HG03139 (cell line): ENCODE measurements at regions not wholly inside any gene's neighbourhood (a gene's known extent, or its start where the extent isn't known, plus 50 kb on each side); places are given as distances from the start of the nearest gene placed in this dataset.
A peak's percentile ranks its signal among the peaks of the same experiment; 100 is the strongest.

Source experiments
- ATAC-seq: cut with Tn5 transposase; IDR thresholded peaks from one replicate; pipeline ENCODE4 v1.9.1; 2021; ENCODE audit not compliant: unreplicated experiment

DNA sequence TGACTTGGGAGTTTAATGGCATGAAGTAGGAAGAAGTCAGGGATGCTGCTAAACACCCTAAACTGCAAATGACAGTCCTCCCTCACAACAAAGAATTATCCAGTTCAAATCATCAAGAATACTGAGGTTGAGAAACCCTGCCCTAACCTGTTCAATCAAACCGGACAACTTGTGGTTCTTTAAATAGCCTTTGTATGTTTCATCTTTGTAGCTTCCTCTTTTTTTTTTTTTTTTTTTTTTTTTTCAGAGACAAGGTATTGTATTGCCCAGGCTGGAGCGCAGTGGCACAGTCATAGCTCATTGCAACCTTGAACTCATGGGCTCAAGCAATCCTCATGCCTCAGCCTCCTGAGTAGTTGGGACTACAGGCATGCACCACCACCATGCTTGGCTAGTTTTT lies 52.5 kb upstream of the TTC29 start:
- no peak for ATAC-seq

DNA sequence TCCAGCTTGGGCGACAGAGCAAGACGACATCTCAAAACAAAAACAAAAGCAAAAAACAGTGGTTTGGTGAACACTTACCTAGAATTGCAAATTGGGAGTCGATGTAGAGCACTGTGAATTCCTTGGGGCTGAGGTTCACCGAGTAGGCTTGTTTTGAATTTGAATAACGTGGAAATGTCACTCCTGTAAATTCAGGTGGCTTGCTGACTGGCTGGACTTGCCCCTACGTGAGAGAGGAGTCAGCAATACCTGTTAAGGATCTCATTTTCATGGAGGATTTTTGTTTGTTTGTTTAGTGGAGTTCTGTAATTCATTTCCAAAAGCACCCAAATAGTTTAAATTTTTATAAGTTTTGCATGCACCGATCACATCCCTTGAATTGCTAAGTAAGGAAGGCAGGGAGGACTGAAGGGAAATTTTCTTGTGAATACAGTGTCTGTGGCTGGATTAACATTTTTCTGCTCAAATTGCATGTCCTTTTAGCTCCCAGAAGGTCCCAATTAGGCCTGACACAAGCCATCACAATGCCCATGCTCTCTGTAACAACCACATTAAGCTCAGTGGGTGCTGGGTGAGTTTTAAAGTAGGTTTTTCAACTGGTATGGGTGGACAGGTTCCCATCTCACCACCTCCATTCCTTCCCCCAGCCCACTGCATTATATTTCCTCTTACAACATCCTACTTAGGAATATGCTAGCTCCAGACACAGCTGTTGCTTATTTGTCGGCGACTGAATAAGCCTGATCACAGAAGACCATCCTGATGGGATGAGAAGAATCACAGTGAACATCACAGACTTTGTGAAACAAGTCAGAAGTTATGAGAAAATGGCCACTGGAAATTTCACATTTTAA lies 58.5 kb upstream of the TTC29 start:
- no peak for ATAC-seq

DNA sequence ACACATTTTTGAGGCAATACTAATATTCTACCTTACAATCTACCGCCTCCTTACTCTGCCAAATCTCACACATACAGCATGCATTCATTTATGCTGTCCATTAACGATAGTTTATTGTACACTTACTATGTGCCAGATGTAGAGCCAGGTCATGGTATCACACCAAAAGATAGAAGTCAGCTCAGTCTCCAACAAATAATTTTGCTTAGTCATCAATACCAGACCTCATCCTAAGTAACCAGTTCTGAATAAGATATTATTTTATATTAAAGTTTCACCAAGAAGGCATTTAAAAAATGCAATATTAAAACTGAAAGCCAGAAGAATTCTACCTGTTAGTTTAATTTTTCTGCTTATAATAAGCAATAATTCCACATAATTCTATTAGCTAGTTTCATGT lies 60.6 kb upstream of the TTC29 start:
- ATAC-seq = no peak

DNA sequence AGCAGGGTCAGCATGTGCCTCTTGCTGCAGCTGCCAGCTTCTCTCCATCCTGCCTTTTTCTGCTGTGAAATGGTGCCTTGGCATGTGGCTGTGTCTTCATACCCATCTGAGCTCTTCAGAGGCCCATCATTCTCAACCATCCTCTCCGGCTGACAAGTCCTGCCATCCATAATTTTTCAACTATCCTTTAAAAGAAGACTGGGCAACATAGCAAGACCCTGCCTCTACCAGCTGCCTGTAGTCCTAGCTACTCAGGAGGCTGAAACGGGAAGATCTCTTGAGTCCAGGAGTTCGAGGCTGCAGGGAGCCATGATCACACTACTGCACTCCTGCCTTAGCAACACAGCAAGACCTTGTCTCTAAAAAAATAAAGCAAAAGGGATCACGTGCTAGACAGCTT lies 64.2 kb upstream of the TTC29 start:
- ATAC-seq = no peak

DNA sequence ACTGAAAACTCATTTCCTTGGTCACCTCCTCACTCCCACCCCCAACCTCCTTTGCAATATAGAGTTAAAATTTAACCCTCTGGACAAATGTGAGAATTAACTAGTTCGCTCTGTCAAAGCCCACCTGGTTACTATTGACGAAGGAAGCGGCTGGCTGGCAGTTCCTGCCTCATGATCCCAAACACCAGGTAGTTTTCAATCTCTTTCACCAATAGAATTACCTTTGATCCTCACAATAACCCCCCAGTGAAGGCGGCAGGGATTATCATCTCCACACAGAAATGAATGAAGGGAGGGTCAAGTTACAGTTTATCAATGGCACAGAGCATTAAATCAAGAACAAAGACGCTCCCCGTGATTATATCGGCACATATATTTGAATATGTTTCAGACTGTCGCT lies 65.7 kb upstream of the TTC29 start:
- ATAC-seq = no peak

DNA sequence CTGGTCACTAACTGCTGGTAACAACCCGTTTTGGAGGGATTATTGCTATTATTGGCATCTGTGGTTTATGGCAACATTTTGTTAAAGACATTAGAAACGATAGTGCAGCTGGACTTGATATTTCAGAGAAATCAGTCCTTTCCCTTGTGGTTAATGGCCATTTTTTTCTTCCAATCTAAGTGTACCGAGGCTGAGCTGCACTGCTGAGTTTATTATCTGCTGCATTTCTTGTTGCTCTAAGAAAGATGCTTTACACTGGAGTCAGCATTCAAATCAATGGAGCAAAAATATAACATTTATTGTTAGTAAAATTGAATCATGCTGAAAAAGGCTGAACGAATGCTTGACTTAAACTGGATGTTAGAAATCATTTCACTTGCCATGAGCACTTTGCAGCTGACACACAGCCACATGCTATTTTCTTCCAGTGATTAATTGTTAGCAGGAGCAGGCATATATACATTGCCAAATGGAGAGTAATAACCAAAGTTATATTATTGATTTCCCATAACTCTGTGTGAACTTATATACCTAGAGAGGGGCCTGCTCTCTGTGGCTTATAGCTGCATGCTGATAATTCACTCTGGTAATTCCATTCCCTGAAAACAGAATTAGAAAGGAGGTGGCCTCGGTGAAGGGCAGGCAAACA lies 66.5 kb upstream of the TTC29 start:
- ATAC-seq = no peak

DNA sequence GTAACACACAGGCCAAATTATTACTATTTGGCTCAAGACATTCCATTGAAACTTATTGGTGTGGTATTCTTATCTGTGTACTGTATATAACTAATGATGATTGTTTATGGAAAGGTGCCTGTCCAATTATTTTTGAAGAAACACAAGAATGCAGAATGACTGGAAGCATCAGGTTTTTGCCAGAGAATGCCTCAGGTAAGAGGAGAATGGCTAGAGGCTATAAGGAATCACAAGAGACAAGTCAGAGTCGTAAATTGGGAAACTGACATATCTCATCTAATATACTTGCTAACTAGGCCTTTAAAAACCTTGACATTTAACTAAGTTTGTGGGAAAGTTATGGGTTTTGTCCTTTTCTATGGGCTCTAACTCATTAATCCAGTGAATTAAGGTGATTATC lies 69.3 kb upstream of the TTC29 start:
- ATAC-seq = no peak

DNA sequence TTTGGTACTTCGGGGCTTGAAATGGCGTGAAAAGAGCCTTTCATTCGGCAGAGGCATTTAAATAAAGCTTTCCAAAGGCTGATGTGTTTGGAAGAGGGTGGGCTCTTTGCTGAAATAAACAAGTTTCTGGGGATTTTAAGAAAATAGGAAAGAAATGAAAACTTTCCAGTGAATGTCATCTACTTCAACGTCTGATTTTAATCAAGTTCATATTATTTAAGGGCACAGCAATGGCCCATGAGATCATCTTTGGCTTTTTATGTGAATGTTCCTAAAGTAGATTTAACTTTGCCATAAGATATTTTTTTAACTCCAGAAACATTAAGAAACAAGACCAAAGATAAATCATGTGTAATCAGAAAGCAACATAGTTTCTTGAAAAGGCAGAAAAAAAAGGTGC lies 69.8 kb upstream of the TTC29 start:
- ATAC-seq = no peak

DNA sequence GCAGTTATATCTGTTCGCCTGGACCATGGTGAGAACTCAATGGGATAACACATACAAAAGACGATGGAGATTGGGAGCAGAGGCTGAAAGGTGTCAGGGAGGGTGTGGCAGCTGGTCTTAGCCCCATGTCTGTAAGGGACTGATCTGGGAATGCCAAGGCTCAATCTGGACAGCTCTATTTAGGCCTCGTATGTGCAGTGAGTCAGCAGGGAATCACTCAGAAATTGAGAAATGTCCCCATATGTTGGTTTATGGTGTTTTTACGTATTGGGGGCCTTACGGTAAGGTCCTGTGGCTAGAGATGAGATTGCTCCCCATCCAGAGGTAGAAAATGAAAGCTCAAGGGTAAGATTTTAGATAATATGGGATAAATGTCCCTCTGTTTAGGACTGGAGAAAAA lies 71.4 kb upstream of the TTC29 start:
- no peak for ATAC-seq

DNA sequence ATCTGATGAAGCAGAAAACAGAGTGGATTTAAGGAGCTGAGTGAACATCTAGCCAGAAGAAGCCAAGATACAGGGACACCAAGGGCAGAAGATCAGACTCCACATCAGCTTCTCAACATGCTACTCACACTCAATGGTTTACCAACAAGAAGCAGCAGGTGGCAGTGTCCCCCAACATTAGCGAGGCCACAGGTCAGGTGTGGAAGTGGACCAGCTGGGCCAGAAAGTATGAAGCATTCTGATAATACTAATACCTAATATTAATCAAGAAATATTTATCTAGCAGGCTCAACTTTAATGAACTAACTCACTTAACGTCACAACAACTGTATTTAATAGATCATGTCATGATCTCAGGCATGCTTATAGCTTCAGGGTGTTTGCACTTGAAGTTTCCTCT lies 73.4 kb upstream of the TTC29 start:
- ATAC-seq = peak; percentile 88

DNA sequence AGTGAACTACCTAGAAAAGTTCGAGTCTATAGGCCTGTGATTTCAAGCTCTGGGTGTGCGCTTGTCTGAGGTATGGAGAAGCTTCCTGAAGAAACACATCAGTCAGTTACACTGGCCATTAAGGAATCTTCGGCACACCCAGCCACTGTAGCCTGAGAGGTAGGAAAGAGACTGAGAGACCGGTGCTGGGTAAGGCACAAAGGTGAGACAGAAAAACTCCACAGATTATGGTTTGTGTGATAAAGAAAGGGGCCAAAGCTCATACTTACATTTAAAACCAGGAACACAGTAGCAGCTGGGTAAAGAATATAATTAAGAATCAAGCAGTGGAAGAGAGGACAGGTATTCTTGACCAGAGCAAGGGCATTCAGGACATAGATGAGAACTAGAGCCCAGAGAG lies 74.8 kb upstream of the TTC29 start:
- ATAC-seq = no peak

DNA sequence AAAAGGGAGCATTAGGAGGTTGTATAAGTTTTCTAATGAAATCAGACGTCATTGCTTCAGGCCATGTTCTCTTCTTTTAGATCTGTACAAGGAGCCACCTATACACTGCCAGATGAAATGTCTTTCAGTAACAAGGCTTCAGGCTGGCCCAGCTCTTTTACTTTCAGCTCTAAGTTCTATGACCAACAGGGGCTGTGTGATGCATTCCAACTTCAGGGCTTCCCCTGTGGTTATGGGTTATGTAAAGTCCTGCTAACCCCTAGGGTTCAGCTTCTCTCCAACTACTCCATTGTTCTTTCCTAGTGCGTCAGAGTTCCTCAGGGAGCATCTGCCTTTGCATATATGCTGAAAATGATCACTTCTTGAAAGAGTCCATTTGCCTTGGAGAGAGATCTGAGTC lies 79.4 kb upstream of the TTC29 start:
- ATAC-seq = no peak

DNA sequence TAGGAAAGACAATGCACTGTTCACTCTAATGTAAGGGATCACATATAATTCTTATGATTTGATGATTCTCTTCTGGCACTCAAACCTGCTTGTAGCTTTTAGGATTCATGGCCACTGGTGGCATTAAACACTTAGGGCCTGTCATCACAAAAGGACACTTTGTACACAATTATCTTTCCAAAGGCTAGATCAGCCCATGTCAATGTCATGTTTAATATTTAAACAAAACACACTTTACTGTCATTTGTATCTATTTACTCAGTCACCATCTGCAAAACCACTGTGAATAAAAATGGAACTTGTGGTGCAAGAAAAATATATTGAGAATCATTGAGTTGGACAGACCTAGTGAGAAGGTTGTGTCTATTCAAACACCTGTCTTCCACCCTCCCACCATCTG lies 83.6 kb upstream of the TTC29 start:
- no peak for ATAC-seq

DNA sequence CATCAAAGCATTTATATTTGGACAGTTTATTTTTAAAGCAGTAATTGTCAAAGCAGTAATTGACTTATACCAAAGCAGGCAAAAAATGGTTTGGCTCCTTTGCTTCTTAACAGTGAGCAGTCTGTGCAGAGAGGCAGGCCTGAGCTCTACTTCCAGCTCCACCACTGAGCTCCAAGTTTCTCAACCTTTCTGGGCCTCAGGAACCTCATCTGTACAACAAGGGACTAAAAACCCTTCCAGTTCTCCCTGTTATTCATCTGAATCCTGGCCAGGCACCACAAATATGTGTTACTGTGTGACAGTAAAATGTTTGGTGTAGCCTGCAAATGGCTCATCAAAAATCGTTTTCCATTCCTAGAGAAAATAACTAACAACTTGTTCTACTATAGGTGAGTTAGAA lies 88.7 kb upstream of the TTC29 start:
- ATAC-seq = no peak

DNA sequence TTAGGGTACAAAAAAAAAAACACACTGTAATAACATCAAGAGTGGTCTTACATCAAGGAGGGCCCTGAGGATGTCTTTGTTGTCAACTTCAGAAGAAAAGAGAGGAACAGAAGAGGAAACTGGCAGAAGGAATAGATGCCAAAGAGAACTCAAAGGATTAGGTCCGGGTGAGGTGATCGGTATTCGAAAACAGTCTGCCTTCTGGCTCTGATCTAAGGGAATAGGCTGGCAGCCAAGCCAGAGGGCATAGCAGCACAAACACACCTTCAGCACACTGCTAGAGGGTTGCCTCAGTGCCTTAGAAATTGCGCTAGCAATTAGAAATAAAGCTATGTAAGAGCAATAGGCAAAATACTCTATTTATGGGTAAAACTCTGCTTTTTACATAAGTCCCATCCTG lies 91.4 kb upstream of the TTC29 start:
- ATAC-seq = no peak

DNA sequence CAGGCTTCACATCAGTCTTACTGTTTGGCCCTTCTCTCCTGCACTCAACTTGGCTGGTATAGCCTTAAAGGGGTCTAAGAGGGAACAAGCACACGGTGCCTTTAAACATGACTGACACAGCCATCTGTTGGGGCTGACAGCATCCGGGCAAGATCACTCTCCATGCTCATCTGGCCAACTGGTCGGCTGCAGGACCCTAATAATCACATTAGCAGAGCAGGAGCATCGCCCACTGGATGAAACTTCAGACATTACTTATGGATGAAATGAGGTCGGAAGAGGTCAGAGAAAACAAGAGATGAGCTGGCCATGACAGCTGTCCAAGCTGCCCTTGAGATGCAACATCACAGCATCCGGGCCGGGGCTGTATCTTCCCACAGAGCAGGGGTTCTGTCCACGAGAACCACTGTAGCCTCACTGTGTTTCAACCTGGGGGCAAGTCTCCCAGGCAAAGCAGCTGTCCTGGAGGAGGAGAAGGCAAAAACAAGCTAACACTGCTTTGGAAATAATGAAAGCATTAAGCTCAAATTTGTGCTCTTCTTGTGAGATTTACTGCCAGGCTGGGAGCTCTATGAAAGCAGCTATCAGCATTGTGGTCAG lies 94.4 kb upstream of the TTC29 start:
- no peak for ATAC-seq

DNA sequence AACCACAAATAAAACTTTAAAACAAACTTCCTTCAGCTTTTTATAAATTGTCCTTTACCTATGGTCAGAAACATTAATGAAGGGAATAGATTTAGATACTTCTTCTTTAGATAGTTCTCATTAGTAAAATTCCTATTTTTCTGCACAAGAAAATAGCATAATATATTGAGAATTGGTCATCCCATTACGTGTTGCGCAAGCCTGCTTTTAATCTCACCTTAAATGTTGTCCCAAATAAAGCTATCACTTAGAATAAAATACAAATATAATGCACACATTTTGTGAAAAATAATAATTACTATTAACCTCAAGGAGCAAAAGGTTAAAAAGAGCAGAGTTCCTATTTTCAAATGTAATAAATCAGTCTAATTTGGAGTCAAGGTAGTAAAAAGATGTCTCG lies 95.2 kb upstream of the TTC29 start:
- no peak for ATAC-seq

DNA sequence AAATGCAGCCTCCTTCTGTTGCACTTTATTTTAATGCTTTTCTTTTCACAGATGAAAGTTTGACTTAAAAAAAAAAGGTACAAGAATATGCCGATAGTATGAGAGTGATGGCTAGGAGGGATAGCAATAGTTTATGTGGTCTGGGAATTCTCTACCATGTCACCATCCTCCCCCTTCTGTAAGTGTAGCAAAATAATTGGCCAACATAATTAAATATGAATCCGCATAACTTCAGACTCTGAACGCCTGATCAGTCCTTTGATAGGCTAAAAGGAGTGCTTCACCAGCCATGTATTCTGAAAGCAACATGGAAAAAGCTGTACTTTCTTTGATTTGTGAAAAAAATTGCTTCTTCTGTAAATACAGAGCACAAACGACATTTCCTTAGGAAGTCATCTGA lies 95.7 kb upstream of the TTC29 start:
- no peak for ATAC-seq

DNA sequence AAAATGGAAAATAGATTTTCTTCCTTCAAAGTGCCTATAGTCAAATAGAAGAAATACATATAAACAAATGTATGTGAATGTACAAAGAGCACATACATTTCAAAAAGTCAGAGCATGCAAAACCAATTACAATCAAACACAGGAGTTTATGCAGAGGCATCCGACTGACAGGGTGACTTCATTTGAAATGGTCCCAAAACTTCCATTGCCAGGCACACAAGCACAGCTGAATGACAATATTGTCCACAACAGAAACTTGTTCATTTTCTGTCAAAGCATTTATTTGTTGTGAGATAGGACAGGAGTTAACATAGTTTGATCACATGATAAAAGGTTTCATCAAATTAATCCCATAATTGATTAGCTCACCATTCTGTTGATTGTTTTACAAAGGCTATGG lies 96.4 kb upstream of the TTC29 start:
- no peak for ATAC-seq

DNA sequence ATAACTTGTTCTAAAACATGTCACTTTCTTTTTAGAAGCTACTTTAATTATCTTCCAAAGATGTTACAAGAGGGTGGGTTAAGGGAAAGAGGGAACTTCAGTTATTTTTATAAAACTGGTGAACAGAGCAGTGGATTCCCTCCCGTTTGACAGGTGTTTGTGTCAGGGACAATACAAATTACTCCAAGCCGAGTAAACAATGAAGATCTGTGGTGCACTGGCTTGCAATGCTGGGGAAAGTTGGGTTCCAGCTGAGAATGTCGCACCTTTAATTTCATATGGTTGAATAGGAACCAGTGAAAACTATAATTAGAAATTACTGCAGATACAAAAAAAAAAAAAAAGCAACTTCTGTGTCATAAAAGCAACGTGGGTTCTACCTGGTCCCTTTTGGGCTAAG lies 98.6 kb upstream of the TTC29 start:
- no peak for ATAC-seq

DNA sequence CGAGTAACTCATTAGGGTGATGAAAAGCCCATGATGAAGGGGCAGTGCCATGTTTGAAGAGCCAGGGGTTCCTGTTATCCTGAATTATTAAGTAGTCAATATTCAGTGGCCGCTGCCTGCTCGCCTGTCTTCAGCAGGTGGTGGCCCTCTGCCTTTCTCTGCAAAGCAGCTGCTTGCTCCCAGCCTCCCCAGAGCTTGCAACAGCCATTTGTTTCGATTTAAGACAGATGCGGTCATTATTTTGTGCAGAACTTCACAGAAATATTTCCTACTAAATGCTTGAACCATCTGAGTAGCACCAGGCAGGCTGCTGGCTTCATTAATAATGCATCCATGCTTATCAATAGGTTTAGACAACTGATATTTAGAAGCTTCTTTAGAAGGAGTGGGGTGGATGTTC lies 104.3 kb upstream of the TTC29 start:
- ATAC-seq = no peak

DNA sequence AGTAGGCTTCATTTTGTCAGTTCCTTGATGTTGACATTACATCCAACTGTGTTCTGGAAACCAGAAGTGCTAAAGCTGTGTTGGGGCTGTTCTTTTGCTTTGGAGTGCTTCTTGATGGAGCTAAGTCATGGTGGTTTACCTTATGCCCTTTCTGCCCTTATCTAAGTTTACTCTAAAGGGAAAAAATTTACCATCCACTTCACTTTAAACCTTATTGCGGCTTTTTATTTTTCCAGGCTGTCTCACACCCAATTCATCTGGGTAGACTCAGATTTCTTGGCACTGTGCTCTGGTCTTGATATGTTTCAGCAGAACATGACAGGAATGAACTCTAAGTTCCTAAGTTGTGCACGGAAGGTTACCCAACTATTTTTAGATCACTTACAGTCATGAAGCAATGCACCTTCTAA lies 104.7 kb upstream of the TTC29 start:
- no peak for ATAC-seq
